NCI-H2196 (cell line): ENCODE measurements at regions not wholly inside any gene's neighbourhood (a gene's known extent, or its start where the extent isn't known, plus 50 kb on each side); places are given as distances from the start of the nearest gene placed in this dataset.

Source experiments
- DNase-seq: peaks from one replicate; lab custom pipeline; 2025; ENCODE audit not compliant: unreplicated experiment; lab: John Stamatoyannopoulos, UW

- no peak for DNase-seq
Observed at GRCh38 chr3:127033171-127033570, 50.3 kb downstream of the PLXNA1 start.

DNA sequence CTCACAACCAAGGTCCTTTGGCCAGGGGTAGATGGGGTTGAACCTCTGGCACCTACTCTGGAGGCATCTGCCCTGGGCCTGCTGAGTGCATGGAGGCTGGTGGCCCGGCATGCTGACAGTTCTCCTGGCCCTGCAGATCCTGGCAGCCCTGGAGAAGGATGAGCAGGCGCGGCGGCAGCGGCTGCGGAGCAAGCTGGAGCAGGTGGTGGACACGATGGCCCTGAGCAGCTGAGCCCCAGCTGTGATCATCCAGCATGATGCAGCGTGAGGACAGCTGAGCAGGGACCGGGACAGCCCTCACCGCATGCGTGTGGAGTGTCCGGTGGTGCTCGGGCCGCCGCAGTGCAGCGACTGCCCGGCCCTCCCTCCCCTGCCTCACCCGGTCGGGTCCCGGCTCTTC, 50.9 kb downstream of the PLXNA1 start:
- no peak for DNase-seq

- DNase-seq = no peak
Observed at GRCh38 chr3:127034195-127034989, 51.5 kb downstream of the PLXNA1 start.

DNA sequence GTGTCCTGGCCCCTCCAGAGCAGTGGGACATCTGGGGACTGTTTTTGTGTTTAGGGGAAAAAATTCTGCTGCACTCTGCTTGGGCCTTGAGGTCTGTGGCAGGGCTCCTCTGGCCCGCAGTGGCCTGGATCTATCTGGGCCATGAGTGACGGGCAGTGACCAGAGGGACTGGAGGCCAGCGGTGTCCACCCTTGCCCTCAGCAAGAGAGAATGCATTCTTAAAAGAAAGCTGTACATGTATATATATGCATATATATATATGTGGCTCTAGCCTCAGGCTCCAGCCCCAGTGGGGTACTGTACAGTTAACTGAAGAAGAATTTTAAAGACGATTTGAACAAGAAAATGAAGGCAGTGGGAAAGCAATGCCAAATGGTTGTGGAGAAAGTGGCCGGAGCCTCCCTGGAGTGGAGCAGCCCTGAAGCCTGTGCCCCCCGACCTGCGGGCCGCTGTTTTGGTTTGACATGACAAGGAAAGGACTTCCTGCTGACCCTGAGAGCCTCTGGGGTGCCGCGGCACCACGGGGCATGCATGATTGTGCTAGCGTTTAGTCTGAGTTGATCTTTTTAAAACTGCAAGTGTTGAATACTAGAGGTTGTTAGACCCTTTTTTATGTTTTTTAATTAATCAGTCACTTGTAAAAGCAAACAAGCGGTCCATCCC, 52.2 kb downstream of the PLXNA1 start:
- no peak for DNase-seq

- no peak for DNase-seq
Observed at GRCh38 chr3:127035677-127036076, 52.8 kb downstream of the PLXNA1 start.

DNA sequence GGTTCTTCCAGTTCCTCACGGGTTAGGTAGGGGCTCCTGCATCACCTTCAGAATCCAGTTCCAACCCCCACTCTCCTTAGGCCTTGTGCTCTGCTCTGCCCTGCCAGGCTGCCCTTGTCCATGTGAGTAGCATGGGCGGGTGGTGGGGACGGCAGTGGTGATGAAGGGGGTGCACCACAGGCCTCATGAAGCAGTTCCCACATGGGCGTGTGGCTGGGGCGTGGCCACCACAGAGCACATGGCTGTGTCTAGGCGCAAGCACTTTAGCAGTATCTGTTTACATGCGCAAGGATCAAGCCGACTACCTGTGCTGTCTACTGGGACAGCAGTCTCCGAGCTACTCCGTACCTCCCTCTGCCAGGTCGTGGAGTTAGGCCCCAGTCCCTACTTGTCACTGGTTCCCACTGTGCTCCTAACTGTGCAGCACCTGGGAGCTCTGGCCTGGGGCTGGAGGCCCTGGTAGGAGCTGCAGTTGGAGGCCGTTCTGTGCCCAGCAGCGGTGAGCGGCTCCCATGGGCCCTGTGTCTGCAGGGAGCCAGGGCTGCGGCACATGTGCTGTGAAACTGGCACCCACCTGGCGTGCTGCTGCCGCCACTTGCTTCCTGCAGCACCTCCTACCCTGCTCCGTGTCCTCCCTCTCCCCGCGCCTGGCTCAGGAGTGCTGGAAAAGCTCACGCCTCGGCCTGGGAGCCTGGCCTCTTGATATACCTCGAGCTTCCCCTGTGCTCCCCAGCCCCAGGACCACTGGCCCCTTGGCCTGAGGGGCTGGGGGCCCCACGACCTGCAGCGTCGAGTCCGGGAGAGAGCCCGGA, 53.5 kb downstream of the PLXNA1 start:
- DNase-seq = no peak

GRCh38 chr3:127037021-127037400, 54.1 kb downstream of the PLXNA1 start:
- DNase-seq = no peak

- no peak for DNase-seq
Observed at GRCh38 chr3:127037418-127037841, 54.5 kb downstream of the PLXNA1 start.

DNA sequence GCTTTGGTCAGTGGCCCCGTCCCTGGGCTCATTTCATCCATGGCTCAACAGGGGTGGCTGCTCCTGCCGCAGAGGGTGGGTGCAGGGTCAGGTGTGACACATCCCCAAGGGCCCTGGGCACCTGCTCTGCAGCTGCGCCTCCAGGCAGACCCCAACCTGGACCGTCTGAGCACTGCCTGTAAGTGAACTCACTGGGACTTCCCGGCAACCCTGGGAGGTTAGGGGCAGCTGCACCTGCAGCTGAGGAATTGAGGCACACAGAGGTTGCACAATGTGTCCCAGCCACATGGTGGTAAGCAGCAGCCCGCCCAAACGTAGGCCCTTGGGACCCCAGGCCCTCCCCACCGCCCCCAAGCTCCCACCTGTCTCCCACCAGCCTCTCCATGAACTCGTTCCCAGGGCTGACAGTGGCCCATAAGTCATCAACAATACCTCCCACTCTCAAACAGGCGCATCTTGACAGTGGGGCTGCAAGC, 55.1 kb downstream of the PLXNA1 start:
- DNase-seq = no peak

DNA sequence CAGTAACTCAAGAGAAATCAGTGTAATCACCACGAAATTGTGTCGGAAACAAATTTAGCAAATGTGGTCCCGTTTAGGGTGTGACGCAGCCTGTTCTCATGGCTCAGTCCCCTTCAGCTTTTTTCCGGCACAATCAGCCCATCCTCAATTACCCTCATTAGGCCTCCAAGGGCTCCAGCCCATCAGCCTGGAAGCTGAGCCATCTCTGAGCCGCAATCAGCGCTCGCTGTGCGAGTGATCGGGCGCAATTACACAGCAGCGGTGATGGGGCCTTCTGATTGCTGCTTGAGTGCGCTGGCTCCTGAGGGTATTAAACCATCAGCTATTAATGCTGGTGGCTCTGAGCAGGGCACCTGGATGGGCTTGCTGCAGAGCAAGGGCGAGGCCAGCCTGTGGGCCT, 55.6 kb downstream of the PLXNA1 start:
- DNase-seq = no peak

DNA sequence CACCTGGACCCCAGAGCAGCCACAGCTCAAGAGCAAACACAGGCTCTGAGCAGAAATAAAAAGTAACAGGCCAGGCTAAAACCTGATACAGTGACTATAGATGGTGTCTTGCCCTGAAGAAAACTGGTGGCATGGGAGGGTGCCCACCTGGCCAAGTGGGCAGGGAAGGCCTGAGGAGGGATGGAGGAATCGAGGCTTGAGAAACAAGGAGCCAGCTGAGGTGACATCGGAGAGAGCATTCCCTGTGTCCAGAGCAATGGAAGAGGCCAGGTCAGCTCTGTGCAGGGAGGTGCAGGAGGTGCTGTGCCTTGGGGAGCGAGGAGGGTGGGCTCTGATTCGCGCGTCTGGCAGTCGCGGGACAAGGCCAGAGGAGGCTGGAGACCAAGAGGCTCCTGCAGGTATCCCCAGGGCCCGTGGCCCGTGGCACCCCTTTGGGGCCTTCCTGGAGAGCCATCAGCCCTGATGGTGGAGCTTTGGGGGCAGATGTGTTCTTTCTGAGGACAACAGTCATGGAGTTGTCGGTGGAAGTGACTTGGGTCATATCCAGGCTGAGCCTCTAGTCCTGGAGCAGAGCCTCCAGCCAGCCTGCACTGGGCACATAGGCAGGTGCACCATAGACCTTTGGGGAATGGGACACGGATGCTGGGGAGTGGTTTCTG, 56.1 kb downstream of the PLXNA1 start:
- DNase-seq = no peak

GRCh38 chr3:127039719-127040118, 56.8 kb downstream of the PLXNA1 start:
- no peak for DNase-seq

DNA sequence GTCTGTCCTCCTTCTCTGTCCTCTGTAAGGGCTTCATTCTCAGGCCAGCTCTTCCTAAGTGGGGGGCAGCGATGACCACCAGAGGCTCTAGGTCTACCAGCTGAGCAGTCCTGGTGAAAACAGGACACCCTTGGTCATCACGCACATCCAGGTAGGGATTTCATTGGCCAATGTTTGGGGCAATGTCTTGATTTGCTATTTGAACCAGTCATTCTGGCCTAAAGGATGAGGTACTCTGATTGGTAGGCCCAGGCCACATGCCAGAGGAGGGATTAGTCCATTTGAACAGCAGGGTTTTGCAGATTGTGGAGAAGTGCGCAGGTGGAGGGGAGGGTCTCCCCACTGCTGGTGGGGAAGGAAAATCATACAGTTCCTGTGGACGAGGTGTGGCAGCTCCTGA, 57.3 kb downstream of the PLXNA1 start:
- no peak for DNase-seq

GRCh38 chr3:127041264-127041820, 58.4 kb downstream of the PLXNA1 start:
- no peak for DNase-seq

DNA sequence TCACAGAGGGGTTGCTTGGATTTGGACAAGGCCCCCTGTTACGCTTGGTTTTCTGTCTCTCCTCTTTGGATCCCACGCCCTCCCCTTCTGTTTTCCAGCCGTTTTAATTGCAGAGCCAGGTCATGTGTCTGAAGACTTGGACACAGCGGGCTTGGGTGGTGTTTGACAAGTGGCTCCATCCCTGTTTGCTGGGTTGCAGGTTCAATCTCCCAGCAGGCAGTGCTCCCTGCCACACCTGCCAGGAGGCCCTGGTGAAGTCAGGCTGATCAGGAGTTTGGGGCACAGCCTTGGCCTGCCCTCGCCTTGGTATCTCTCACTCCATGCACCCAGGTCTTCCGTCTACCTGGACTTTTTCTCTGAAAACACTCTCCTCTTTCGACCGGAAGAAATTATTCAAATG, 59.0 kb downstream of the PLXNA1 start:
- DNase-seq = no peak

- DNase-seq = no peak
Observed at GRCh38 chr3:127042634-127043033, 59.7 kb downstream of the PLXNA1 start.

DNA sequence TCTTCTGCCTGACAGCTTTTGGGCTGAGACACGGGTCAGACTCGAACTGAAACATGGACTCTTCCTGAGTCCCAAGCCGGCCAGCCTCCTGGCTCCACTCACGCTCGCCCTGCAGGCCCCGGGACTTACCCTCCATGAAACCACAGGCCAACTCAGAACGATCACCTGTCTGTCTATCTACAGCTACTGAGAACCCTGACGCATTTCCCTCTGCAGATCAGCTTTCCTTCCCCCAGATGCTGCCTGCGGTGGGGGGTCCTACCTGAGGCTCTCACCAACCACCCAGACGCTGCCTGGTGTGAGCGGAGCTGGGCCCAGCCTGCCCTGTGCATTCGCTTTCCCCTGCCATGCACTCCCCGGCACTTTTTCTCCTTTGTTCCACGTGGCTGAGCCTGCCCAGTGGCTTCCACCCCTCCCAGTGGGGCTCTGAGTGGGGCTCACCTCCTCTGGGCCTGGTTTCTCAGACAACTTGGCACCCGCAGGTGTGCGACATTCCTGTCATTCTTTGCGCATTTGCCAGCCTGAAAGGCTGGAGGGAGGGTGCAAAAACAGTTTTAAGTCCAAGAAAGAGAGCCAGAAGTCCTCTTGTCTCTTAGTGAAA, 60.2 kb downstream of the PLXNA1 start:
- no peak for DNase-seq

DNA sequence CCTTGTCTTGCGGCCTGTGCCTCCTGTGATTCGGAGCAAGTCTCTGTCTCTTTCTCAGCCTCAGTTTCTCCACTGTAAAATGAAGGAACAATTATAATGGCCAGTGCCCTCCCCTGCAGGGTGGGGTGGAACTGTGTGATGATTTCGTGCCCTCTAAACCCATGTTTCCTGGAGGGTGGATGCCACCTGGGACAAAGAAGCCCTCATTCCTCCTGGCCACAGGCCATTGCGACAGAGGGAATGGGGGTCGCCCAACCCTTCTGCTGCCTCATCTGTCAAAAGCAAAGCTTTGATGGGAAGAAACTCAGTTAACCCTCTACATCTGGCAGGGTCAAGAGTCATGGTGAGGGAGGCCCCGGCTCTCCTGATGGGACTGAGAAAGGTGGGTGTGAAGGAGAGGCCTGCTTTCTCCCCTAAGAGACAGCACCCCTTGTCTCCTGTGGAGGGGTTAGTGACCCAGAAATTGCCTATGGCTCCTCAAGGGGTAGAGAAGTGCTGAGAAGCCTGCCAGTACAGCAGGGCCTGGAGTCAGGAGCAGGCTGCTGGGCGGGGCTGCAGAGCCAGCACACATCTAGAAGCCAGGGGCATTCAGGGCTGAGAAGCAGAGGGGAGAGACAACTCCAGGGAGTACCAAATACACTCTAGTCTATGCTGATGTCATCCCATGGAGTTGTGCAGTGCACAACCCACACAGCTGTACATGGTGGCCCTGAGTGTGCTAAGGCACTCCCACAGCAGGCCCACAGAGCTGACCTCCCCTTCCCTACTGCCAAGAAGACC, 61.0 kb downstream of the PLXNA1 start:
- DNase-seq = no peak

DNA sequence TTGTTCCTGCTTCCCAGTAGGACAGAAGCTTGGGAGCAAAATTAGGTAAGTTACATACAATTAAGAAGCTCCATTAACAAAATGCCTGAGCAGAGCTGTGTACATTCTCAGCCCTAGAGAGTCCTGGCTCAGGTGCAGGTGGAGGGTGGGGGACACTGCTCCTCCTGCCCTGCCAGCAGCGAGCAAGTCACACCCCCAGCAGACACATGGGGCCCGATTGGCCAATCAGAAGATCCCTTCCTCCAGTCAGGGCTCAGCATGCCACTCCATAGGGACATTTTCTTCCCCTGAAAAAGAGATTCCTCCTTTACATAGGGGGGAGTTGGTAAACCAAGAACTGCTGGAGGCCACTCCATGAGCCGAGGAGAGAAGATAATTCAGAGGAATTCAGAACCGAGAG, 62.1 kb downstream of the PLXNA1 start:
- peak; percentile 74 for DNase-seq
